ENCODE measurements at regions not wholly inside any gene's neighbourhood (a gene's known extent, or its start where the extent isn't known, plus 50 kb on each side); places are given as distances from the start of the nearest gene placed in this dataset.
"Not testable (repeated sequence)": the region's sequence is repeated elsewhere in the genome, so short reads cannot be mapped to it uniquely, and the experiment has no call there.

DNA sequence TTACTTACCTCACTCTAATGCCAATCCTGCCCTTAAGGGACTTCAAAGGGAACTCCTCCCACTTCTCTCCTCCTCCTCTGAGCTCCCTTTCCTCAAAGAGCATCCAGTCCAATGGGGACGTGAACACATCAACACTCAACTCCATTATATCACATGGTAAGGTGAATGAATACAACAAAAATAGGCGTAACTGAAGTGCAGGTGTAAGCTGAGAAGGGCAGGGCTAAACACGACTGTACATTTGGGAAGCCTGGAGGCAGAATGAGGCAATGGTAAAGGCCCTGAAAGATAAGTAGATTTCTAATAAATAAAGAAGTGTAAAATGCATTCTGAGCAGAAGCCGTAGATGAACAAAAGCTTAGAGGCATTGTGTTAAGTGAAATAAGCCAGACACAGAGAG, 226.1 kb upstream of the TRIB2 start:
- H3K9me3 ChIP-seq (ENCODE audit: insufficient read depth, low read length, severe bottlenecking), result no peaks in the 10 kb centered on the region
- TF ChIP-seq, protein P1, sequence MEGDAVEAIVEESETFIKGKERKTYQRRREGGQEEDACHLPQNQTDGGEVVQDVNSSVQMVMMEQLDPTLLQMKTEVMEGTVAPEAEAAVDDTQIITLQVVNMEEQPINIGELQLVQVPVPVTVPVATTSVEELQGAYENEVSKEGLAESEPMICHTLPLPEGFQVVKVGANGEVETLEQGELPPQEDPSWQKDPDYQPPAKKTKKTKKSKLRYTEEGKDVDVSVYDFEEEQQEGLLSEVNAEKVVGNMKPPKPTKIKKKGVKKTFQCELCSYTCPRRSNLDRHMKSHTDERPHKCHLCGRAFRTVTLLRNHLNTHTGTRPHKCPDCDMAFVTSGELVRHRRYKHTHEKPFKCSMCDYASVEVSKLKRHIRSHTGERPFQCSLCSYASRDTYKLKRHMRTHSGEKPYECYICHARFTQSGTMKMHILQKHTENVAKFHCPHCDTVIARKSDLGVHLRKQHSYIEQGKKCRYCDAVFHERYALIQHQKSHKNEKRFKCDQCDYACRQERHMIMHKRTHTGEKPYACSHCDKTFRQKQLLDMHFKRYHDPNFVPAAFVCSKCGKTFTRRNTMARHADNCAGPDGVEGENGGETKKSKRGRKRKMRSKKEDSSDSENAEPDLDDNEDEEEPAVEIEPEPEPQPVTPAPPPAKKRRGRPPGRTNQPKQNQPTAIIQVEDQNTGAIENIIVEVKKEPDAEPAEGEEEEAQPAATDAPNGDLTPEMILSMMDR (IDR thresholded peaks at IDR 0.05; ENCODE audit: borderline replicate concordance, extremely low read depth, low read length, poor library complexity, severe bottlenecking), result no peak
- TF ChIP-seq EZH2 (IDR thresholded peaks at IDR 0.05; ENCODE audit: borderline replicate concordance, low read depth, low read length, severe bottlenecking), result no peak
- DNase-seq, result no peak
- H3K9ac ChIP-seq (ENCODE audit: low read depth, low read length), result no peak overlapping the region
- H3K36me3 ChIP-seq (ENCODE audit: insufficient read depth, low read length), result no peaks in the 10 kb centered on the region
- peaks cover 6% of the 10 kb centered on the region; the same call in 1 of the 2 replicates for H3K4me1 ChIP-seq (ENCODE audit: insufficient read depth, low read length)
- no peaks in the 10 kb centered on the region for H4K20me1 ChIP-seq (ENCODE audit: insufficient read depth, low read length)
- no peak overlapping the region for H3K4me2 ChIP-seq (ENCODE audit: insufficient read depth, low read length)
- no peak overlapping the region for H3K4me3 ChIP-seq (ENCODE audit: low read depth in 1 of 2, low read length in 2 of 2)
- no peak overlapping the region for H2AFZ ChIP-seq (ENCODE audit: low read depth, low read length)
- no peaks in the 10 kb centered on the region for H3K79me2 ChIP-seq (ENCODE audit: insufficient read depth, low read length)
- H3K27me3 ChIP-seq (ENCODE audit: insufficient read depth, low read length, poor library complexity), result no peaks in the 10 kb centered on the region
- no peak overlapping the region for H3K27ac ChIP-seq (ENCODE audit: low read length)
- ATAC-seq (ENCODE audit: insufficient read depth, low read depth), result no peak

DNA sequence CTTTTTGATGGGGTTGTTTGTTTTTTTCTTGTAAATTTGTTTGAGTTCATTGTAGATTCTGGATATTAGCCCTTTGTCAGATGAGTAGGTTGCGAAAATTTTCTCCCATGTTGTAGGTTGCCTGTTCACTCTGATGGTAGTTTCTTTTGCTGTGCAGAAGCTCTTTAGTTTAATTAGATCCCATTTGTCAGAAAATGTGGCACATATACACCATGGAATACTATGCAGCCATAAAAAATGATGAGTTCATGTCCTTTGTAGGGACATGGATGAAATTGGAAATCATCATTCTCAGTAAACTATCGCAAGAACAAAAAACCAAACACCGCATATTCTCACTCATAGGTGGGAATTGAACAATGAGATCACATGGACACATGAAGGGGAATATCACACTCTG, 224.4 kb upstream of the TRIB2 start:
- DNase-seq; H3K4me2 ChIP-seq (ENCODE audit: insufficient read depth, low read length); H3K36me3 ChIP-seq (ENCODE audit: insufficient read depth, low read length); H3K79me2 ChIP-seq (ENCODE audit: insufficient read depth, low read length); H3K4me1 ChIP-seq (ENCODE audit: insufficient read depth, low read length); ATAC-seq (ENCODE audit: insufficient read depth, low read depth); H3K4me3 ChIP-seq (ENCODE audit: low read depth in 1 of 2, low read length in 2 of 2); H3K27me3 ChIP-seq (ENCODE audit: insufficient read depth, low read length, poor library complexity); H3K9ac ChIP-seq (ENCODE audit: low read depth, low read length); H2AFZ ChIP-seq (ENCODE audit: low read depth, low read length); H3K27ac ChIP-seq (ENCODE audit: low read length); H4K20me1 ChIP-seq (ENCODE audit: insufficient read depth, low read length); H3K9me3 ChIP-seq (ENCODE audit: insufficient read depth, low read length, severe bottlenecking): not testable (repeated sequence)

DNA sequence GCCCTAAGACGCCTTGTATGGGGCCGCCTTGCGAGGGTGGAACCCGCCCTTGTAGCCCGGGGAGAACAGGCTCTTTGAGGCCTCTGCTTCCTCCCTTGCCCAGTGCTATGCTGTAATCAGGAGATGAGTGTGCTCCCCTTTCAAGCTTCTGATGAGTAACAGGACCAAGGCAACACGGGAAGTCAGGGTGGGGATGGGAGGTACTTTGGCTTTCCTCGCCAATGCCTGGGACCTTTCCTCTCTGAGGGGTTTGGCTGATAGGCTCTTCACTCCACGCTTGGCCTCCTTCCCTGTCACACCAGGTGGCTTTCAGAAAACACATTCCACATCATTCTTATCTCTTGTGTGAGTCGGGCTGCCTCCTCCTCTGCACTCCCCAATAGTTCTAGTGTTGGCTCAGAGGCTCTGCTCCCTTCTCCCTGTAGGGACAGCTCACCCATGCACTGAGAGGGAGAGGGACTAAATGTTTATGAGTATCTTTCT, 223.7 kb upstream of the TRIB2 start:
- TF ChIP-seq, protein P1 (IDR thresholded peaks at IDR 0.05; ENCODE audit: borderline replicate concordance, extremely low read depth, low read length, poor library complexity, severe bottlenecking), result no peak
- no peak for TF ChIP-seq EZH2 (IDR thresholded peaks at IDR 0.05; ENCODE audit: borderline replicate concordance, low read depth, low read length, severe bottlenecking)
- no peak for DNase-seq
- H3K4me3 ChIP-seq (ENCODE audit: low read depth in 1 of 2, low read length in 2 of 2), result no peak overlapping the region
- H3K9me3 ChIP-seq (ENCODE audit: insufficient read depth, low read length, severe bottlenecking), result no peaks in the 10 kb centered on the region
- H3K27ac ChIP-seq (ENCODE audit: low read length), result no peak overlapping the region
- no peaks in the 10 kb centered on the region for H4K20me1 ChIP-seq (ENCODE audit: insufficient read depth, low read length)
- no peak overlapping the region for H3K4me2 ChIP-seq (ENCODE audit: insufficient read depth, low read length)
- no peak overlapping the region; the same call in 1 of the 2 replicates for H2AFZ ChIP-seq (ENCODE audit: low read depth, low read length)
- no peaks in the 10 kb centered on the region for H3K27me3 ChIP-seq (ENCODE audit: insufficient read depth, low read length, poor library complexity)
- no peaks in the 10 kb centered on the region for H3K79me2 ChIP-seq (ENCODE audit: insufficient read depth, low read length)
- H3K36me3 ChIP-seq (ENCODE audit: insufficient read depth, low read length), result no peaks in the 10 kb centered on the region
- H3K9ac ChIP-seq (ENCODE audit: low read depth, low read length), result no peak overlapping the region
- ATAC-seq (ENCODE audit: insufficient read depth, low read depth), result no peak
- H3K4me1 ChIP-seq (ENCODE audit: insufficient read depth, low read length), result peaks cover 16% of the 10 kb centered on the region

DNA sequence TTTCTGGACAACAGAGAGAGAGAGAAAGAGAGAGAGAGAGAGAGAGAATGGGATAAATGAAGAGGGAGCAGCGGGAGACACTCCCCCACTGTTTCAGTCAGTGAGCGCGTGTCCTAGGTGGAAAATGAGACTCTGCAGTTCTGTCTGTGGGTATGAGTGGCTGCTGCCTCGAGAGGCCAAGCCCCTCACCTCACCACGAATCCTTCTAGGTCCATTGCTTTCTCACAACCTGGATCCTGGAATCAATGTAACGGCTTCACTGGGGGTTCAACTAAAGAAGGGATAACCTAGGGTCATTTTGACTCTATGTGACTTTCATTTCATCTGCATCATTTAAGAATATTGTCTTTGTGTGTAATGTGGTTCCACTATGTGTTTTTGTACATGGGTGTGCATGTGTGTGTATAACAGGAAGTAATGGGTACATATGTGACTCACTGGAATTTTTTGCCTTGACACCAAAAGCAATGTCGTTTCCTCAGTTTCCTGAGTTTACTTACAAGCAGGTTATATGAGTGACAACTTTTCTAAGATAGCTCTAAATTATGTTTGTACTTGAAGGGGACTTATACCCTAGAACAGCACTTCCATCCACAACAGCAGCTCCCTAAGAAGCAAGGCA, 221.4 kb upstream of the TRIB2 start:
- Histone ChIP-seq H3K4me3 (ENCODE audit: low read depth in 1 of 2, low read length in 2 of 2) (no peak overlapping the region), H3K36me3 (ENCODE audit: insufficient read depth, low read length) (no peaks in the 10 kb centered on the region), H3K4me1 (ENCODE audit: insufficient read depth, low read length) (peaks cover 16% of the 10 kb centered on the region), H3K27ac (ENCODE audit: low read length) (no peak overlapping the region), H3K4me2 (ENCODE audit: insufficient read depth, low read length) (no peak overlapping the region), H4K20me1 (ENCODE audit: insufficient read depth, low read length) (no peaks in the 10 kb centered on the region), H3K27me3 (ENCODE audit: insufficient read depth, low read length, poor library complexity) (no peaks in the 10 kb centered on the region), H2AFZ (ENCODE audit: low read depth, low read length) (no peak overlapping the region), H3K9me3 (ENCODE audit: insufficient read depth, low read length, severe bottlenecking) (no peaks in the 10 kb centered on the region), H3K9ac (ENCODE audit: low read depth, low read length) (no peak overlapping the region), H3K79me2 (ENCODE audit: insufficient read depth, low read length) (no peaks in the 10 kb centered on the region)
- no peak for ATAC-seq (ENCODE audit: insufficient read depth, low read depth)
- TF ChIP-seq EZH2 (IDR thresholded peaks at IDR 0.05; ENCODE audit: borderline replicate concordance, low read depth, low read length, severe bottlenecking), result no peak
- TF ChIP-seq, protein P1 (IDR thresholded peaks at IDR 0.05; ENCODE audit: borderline replicate concordance, extremely low read depth, low read length, poor library complexity, severe bottlenecking), result no peak
- DNase-seq, result no peak
